Spleen (tissue), 11 donors: ENCODE measurements at regions not wholly inside any gene's neighbourhood (a gene's known extent, or its start where the extent isn't known, plus 50 kb on each side); places are given as distances from the start of the nearest gene placed in this dataset.

Source experiments
- DNase-seq: peaks from one replicate; pipeline ENCODE4 v3.0.0-alpha.2; 2020
- H3K27ac ChIP-seq, 8 donors: fragments of 200-600 bp; sonication (generic) in 7 of 8; 1 replicate in 4 of 8; 2 replicates in 4 of 8; pipeline versions ENCODE4 v1.5.0 to v1.8.0; 2016 to 2021; ENCODE audit warnings: inconsistent platforms in 4 of 8, mild to moderate bottlenecking in 4 of 8, moderate library complexity in 1 of 8
- H3K27me3 ChIP-seq, 7 donors: fragments of 200-600 bp; sonication (generic) in 6 of 7; replicated peaks in 1 of 7; 1 replicate in 4 of 7; 2 replicates in 3 of 7; pipeline versions ENCODE4 v1.5.0 to v1.8.0; 2016 to 2021; ENCODE audit warnings: inconsistent platforms in 3 of 7, mild to moderate bottlenecking in 1 of 7
- H3K36me3 ChIP-seq, 6 donors: fragments of 200-600 bp; sonication (generic) in 5 of 6; 1 replicate in 4 of 6; 2 replicates in 2 of 6; pipeline versions ENCODE4 v1.5.0 to v1.8.0; 2016 to 2021; ENCODE audit warnings: inconsistent platforms in 2 of 6
- H3K4me1 ChIP-seq, 6 donors: fragments of 200-600 bp; sonication (generic) in 5 of 6; 1 replicate in 3 of 6; 2 replicates in 3 of 6; pipeline versions ENCODE4 v1.5.0 to v1.8.0; 2016 to 2021; ENCODE audit warnings: inconsistent platforms in 3 of 6
- H3K4me3 ChIP-seq, 8 donors: fragments of 200-600 bp; sonication (generic) in 7 of 8; 1 replicate in 4 of 8; 2 replicates in 4 of 8; pipeline versions ENCODE4 v1.5.0 to v1.8.0; 2016 to 2021; ENCODE audit warnings: inconsistent platforms in 4 of 8, mild to moderate bottlenecking in 4 of 8, moderate library complexity in 2 of 8
- H3K9me3 ChIP-seq, 8 donors: fragments of 200-600 bp; sonication (generic) in 7 of 8; 1 replicate in 4 of 8; 2 replicates in 4 of 8; pipeline versions ENCODE4 v1.5.0 to v1.8.0; 2016 to 2021; ENCODE audit warnings: inconsistent platforms in 4 of 8
- POLR2A ChIP-seq, 3 donors: fragments of 450-650 bp; IDR thresholded peaks; one replicate each; pipeline ENCODE4 v1.5.1; 2017; ENCODE audit warnings: antibody characterized with exemption in 3 of 3, mild to moderate bottlenecking in 1 of 3
- POLR2AphosphoS5 ChIP-seq, 3 donors: sonication (generic); formaldehyde crosslinking; IDR thresholded peaks; one replicate each; pipeline ENCODE4 v1.5.1; 2017; ENCODE audit warnings: antibody characterized with exemption in 3 of 3
- WGBS, 5 donors: extraction: QIAGEN DNeasy Blood & Tissue Kit in 3 of 5; methylation state at CpG; one replicate each; pipeline versions ENCODE4 v1.1.5 to v1.1.7; 2013 to 2018; 5-methylcytosine and 5-hydroxymethylcytosine counted together
- intact Hi-C: fragments of 100-400 bp; cut with DNase I; formaldehyde crosslinking; loops from one replicate; pipeline ENCODE4 v1.15.0; 2023; ENCODE audit warnings: low total_unique reads
- TF ChIP-seq, protein P1 (sequence below), 11 experiments: fragments of 200-600 bp in 7 of 11; fragments of 450-650 bp in 4 of 11; sonication (generic) in 4 of 11; IDR thresholded peaks in 8 of 11; conservative IDR thresholded peaks in 3 of 11; 1 replicate in 7 of 11; 2 replicates in 4 of 11; pipeline versions ENCODE4 v1.4.0 to v1.8.0; 2016 to 2021; ENCODE audit warnings: antibody characterized with exemption in 11 of 11, inconsistent platforms in 4 of 11, mild to moderate bottlenecking in 1 of 11
- donor health status: healthy with polysubstance abuse.
- donor health status: DM: no; HTN: no; CAD: no; lungs with moderate emphysema.
- donor health status: DM: no; HTN: no; CAD: no.
- donor health status: Bipolar disorder and iron deficiency.
- donor health status: healthy.
- donor health status: DM: no; HTN: no; CAD: no.
- donor health status: DM: yes; HTN: yes; CAD: no.

DNA sequence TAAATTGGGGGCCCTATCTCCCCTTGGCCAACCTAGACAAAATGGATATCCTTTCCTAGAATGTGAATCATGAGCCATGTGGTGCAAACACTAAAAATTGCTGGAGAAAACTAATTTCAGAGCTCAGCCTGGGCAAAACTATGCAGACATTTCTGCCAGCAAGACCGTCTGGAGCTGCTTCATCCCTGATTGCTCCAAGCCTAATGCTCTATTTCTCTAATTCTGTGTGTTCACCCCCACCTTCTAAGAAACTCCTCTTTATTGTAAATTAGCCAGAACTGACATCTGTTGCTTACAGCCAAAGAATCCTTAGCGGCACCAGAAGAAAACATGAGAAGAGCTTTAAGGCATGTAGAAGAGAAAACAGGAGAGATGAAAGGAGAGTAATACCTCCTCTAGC lies 337.7 kb upstream of the CHAC2 start:
- Histone ChIP-seq H3K9me3 (no peaks in the 10 kb centered on the region), H3K27ac (no peak overlapping the region), H3K4me1 (no peaks in the 10 kb centered on the region), H3K27me3 (no peaks in the 10 kb centered on the region), H3K36me3 (no peaks in the 10 kb centered on the region), H3K4me3 (no peak overlapping the region)
- WGBS, 5 donors = 76 to 84% (median 79%) methylated on average over 2 of the region's 2 CpGs
- no peak for TF ChIP-seq POLR2AphosphoS5 (IDR thresholded peaks at IDR 0.05)
- TF ChIP-seq, protein P1, sequence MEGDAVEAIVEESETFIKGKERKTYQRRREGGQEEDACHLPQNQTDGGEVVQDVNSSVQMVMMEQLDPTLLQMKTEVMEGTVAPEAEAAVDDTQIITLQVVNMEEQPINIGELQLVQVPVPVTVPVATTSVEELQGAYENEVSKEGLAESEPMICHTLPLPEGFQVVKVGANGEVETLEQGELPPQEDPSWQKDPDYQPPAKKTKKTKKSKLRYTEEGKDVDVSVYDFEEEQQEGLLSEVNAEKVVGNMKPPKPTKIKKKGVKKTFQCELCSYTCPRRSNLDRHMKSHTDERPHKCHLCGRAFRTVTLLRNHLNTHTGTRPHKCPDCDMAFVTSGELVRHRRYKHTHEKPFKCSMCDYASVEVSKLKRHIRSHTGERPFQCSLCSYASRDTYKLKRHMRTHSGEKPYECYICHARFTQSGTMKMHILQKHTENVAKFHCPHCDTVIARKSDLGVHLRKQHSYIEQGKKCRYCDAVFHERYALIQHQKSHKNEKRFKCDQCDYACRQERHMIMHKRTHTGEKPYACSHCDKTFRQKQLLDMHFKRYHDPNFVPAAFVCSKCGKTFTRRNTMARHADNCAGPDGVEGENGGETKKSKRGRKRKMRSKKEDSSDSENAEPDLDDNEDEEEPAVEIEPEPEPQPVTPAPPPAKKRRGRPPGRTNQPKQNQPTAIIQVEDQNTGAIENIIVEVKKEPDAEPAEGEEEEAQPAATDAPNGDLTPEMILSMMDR (IDR thresholded peaks at IDR 0.05 in 8 of 11, conservative IDR thresholded peaks at IDR 0.05 in 3 of 11) = no peak
- no peak for TF ChIP-seq POLR2A (IDR thresholded peaks at IDR 0.05)
- DNase-seq = no peak
- intact Hi-C loops = no loop called here

DNA sequence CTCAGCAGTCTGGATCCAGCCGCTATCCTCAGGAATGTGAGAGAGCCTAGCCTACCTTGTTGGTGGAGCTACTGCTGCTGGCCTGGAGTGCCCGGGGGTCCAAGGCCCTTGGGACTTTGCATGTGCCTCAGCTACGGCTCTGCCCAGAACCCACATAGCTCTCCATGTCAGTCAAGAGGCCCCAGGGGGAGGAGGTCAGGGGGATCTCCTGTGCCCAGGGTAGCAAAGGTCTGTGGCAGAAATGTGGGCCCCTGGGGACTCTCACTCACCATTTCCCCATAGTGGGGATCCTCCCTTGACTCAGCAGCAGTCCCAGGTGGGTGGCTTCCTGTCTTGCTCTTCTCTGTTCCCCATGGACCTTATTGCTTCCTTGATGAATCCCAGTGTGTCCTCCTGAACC lies 342.7 kb upstream of the CHAC2 start:
- H3K4me3 ChIP-seq = no peak overlapping the region
- no peaks in the 10 kb centered on the region for H3K36me3 ChIP-seq
- peaks cover 0 to 3% (median 0%) of the 10 kb centered on the region in 8 donors for H3K9me3 ChIP-seq
- intact Hi-C loops = no loop called here
- DNase-seq = no peak
- H3K27me3 ChIP-seq = no peaks in the 10 kb centered on the region
- H3K27ac ChIP-seq = no peak overlapping the region
- no peak for TF ChIP-seq POLR2A (IDR thresholded peaks at IDR 0.05)
- TF ChIP-seq POLR2AphosphoS5 (IDR thresholded peaks at IDR 0.05) = no peak
- TF ChIP-seq, protein P1 (IDR thresholded peaks at IDR 0.05 in 8 of 11, conservative IDR thresholded peaks at IDR 0.05 in 3 of 11) = no peak
- no peaks in the 10 kb centered on the region for H3K4me1 ChIP-seq
- 53 to 100% (median 66%) methylated on average over 1 to 3 of the region's 3 CpGs for WGBS, 5 donors

DNA sequence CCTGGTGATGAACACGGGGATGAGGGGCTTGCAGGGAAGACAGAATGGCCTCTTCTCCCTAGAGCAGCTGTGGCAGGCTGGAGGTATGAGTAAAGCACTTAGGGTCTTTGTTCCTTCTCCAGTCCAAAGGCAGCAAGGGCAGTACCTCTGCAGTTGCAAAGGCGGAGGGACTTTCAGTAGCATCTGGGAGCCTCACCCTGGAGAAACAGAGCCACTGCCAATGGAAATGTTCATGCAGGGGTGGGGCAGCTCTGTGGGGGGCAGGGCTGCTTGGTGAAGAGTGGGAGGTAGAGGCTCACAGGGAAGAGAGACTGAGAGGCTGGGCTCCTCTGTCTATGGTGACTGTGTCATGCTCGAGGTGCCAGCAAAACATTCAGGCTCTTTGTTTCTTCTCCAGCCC lies 344.1 kb upstream of the CHAC2 start:
- Histone ChIP-seq H3K36me3 (no peaks in the 10 kb centered on the region), H3K27ac (no peak overlapping the region), H3K4me3 (no peak overlapping the region), H3K27me3 (no peaks in the 10 kb centered on the region), H3K9me3 (peaks cover 0 to 7% (median 0%) of the 10 kb centered on the region in 8 donors), H3K4me1 (no peaks in the 10 kb centered on the region)
- no peak for TF ChIP-seq POLR2AphosphoS5 (IDR thresholded peaks at IDR 0.05)
- DNase-seq = no peak
- intact Hi-C loops = no loop called here
- 87 to 92% (median 87%) methylated on average over 3 of the region's 3 CpGs for WGBS, 5 donors

GRCh38 chr2:53422979-53423378 lies 344.6 kb upstream of the CHAC2 start:
- no peaks in the 10 kb centered on the region for H3K36me3 ChIP-seq
- DNase-seq = no peak
- no peaks in the 10 kb centered on the region for H3K27me3 ChIP-seq
- 64 to 71% (median 66%) methylated on average over 3 of the region's 3 CpGs for WGBS, 5 donors
- intact Hi-C loops = no loop called here
- peaks cover 0 to 7% (median 0%) of the 10 kb centered on the region in 8 donors for H3K9me3 ChIP-seq
- TF ChIP-seq POLR2AphosphoS5 (IDR thresholded peaks at IDR 0.05) (no peak), POLR2A (IDR thresholded peaks at IDR 0.05) (no peak)
- TF ChIP-seq, protein P1 (IDR thresholded peaks at IDR 0.05 in 8 of 11, conservative IDR thresholded peaks at IDR 0.05 in 3 of 11) = peak in 1 of 11 experiments; percentile 13
- H3K4me3 ChIP-seq = no peak overlapping the region
- H3K27ac ChIP-seq = no peak overlapping the region
- no peaks in the 10 kb centered on the region for H3K4me1 ChIP-seq

GRCh38 chr2:53417385-53417784 lies 350.2 kb upstream of the CHAC2 start:
- peaks cover 0 to 13% (median 2%) of the 10 kb centered on the region in 8 donors for H3K9me3 ChIP-seq
- no peaks in the 10 kb centered on the region for H3K27me3 ChIP-seq
- DNase-seq = no peak
- intact Hi-C loops = no loop called here
- H3K27ac ChIP-seq = no peak overlapping the region
- 91 to 95% (median 93%) methylated on average over 2 of the region's 2 CpGs for WGBS, 5 donors
- TF ChIP-seq POLR2AphosphoS5 (IDR thresholded peaks at IDR 0.05) (no peak), POLR2A (IDR thresholded peaks at IDR 0.05) (no peak)
- H3K36me3 ChIP-seq = no peaks in the 10 kb centered on the region
- no peaks in the 10 kb centered on the region for H3K4me1 ChIP-seq
- no peak overlapping the region for H3K4me3 ChIP-seq
